GM19035 (cell line): ENCODE measurements at regions not wholly inside any gene's neighbourhood (a gene's known extent, or its start where the extent isn't known, plus 50 kb on each side); places are given as distances from the start of the nearest gene placed in this dataset.
"Not testable (repeated sequence)": the region's sequence is repeated elsewhere in the genome, so short reads cannot be mapped to it uniquely, and the experiment has no call there.

Experiments used
- ATAC-seq: cut with Tn5 transposase; IDR thresholded peaks from one replicate; pipeline ENCODE4 v1.9.1; 2021; ENCODE audit not compliant: unreplicated experiment

DNA sequence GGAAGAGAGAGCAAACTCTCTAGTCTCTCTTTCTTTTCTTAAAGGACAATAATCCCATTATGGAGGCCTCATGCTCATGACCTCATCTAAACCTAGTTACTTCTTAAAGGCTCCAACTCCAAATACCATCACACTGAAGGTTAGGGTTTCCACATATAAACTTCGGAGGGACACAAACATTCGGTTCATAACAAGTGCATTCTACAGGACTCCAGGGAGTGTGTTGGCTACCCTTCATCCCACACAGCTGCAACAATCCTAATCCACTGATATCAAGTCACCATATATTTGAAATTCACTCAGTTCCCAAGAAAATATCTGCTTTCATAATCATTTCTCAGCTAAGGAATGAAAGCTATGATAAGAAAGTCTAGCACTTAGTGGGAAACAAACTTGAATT lies 265.9 kb upstream of the PLEKHG7 start:
- ATAC-seq: no peak

DNA sequence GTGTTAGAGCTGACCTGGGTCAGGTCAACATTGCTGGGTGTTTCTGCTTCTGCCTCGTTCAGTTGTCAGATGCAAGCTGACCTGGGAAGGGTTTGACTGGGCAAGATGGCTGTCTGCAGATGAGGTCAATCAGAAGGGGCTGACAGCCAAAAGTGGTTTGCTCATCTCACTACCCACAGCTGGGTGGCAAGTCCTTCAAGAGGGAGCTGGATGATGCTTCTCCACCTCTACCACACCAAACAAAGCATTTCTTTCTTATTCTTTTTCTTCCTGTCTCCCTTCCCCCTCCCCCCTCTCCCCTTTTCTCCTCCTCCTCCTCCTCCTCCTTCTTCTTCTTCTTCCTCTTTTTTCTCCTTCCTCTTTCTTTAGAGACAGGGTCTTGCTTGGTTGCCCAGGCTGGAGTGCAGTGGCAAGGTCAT lies 268.2 kb upstream of the PLEKHG7 start:
- ATAC-seq: no peak

DNA sequence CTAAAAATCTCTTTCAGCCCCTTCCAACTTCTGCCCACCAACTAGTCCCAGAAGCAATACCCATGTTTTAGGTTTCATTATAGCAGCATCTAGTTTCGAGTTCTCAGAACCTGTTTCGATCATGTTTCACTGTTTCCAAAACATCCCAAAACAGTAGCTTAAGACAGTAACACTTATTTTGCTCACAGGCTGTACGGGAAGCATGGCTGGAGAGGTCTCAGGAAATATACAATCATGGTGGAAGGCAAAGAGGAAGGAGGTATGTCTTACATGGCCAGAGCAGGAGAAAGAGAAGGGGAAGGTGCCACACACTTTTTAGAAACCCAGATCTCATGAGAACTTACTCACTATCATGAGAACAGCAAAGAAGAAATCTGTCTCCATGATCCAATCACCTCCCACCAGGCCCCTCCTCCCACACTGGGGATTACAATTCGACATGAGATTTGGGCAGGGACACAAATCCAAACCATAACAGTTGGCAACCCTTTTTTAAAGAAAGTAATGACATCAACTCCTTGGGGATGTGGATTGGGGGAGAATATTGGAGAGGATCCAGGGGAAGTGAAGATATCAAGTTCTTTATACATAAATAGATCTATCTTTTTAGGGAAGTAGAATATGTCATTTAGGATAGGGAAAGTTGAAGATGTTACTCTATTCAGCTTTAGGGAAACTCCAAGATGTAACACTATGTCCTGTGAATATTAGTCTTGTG lies 269.9 kb upstream of the PLEKHG7 start:
- ATAC-seq: peak; percentile 70

DNA sequence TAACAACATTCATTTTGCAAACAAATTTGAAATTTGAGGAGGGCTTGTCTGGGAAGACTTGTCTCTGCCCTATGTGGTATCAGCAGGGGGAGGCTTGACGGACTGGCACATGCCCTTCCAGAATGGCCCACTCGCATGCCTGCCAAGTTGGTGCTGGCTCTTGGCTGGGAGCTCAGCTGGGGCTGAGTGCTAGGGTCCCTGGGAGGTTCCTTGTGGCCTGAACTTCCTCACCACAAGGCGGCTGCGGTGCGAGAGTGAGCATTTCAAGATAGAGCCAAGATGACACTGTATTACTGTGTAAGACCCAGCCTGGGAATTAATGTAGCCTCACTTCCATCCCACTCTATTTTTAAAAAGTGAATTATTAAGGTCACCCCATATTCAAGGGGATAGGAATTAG lies 271.6 kb upstream of the PLEKHG7 start:
- no peak for ATAC-seq

DNA sequence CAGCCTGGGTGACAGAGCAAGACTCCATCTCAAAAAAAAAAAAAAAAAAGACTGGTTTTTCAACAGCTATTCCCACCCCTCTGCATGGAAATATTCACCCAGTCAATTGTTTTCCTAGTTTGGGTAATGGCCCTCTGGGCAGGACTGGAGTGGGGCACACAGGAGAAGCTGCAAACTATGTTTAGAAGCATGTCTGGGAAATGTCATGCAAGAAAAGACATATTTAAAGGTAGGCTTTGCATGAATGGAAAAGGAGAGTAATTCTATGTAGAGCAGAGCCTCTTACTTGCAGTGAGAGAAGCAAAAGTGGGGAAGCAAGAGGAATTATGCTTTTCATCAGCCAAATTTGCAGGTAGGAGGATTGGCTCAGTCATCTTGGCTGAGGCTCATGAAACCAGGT lies 276.5 kb upstream of the PLEKHG7 start:
- no peak for ATAC-seq

DNA sequence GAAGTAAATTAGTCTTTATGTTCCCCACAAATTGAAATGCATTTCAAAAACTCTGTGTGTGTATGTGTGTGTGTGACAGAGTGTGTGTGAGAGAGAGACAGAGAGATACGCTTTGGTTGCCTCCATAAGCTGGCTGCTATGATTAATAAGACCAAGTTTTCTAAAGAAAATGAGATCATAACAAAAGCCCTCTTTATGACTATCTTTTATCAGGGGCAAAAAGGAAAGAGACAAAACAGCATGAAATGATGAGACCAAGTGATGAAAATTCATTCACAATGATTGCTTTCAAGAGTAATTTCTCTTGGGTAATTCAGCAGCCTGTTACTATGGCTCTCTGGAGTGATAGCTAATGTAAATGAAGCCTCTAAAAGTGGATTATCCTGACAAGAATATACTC lies 277.6 kb upstream of the PLEKHG7 start:
- no peak for ATAC-seq

DNA sequence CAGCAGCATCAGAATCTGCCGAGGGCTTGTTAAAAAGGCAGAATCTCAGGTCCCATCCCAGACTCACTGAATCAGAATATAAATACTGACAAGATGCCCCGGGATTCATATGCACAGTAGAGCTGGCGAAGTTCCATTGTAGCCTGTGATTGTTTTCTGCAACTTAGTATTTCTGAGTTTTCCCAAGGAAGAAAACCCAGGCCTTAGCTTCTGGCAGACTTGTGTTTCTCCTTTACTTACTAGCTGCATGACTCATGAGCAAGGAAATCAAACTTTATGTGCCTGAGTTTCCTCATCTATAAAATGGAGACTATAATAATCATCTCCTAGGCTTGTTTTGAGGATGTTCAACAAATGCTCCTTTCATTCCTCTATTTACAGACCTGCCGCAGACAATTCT lies 278.5 kb upstream of the PLEKHG7 start:
- no peak for ATAC-seq

DNA sequence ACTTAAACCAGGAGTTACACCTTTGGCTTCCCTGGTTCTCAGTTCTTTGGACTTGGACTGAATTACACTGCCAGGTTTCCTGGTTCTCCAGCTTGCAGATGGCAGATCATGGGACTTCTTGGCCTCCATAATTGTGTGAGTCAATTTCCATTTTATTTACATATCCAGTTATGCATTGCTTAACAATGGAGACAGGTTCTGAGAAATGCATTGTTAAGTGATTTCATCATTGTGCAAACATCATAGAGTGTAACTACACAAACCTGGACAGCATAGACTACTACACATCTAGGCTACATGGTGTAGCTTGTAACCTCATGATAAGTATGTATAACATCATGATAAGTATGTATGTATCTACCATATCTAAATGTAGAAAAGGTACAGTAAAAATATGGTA lies 276.1 kb upstream of the BTG1 start:
- no peak for ATAC-seq

DNA sequence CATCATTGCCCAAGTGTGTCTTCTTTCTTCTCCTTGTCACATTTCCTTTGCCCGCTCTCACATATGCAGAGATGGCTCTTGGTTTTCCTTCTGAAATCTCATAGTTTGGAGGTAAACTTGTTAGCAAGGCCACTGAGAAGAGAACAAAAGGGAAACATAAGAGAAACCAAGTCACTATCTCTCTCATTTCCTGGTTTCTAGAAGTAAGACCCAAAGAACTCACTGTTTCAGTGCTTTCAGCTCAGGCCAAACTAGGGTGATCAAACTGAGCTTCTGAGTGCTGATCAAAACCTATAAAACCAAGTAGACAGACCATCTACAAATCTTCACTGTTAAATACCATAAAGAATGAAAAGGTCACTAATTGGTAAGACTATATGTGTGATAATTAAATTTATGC lies 275.4 kb upstream of the BTG1 start:
- ATAC-seq: no peak

DNA sequence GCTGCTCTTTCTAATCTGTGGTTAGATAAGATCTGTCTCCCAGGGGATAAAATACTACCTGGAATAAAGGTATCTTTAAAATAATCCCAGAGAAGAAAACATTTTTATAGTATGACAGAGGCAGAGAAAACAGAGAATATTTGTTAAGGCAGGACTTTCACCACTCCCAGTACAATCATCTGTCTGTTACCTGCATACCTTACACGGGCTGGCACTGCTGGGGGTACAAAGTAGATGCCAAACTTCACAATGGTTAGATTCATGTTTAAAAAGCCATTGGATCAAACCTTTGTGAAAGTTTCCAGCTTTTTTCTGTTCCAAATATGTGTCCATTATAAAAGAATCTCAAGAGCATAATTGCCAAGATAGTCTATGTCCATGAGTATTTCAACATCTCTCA lies 273.6 kb upstream of the BTG1 start:
- no peak for ATAC-seq

DNA sequence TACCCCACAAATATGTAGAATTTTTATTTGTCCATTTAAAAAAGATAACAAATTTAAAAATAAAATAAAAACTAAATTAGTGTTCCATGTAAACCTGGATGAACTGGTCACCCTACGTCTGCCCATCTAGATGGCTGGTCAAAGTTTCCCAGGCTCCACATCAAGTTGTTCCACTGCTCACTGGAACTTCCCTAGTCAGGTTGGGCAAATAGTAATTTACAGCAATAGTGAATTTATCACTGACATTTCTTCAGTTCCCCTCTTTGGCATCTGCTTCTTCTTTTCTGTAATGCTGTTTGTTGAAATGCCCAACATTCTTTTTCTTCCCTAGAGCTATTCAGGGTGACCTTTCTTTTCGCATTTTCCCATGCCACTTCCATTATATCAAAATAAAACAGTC lies 272.7 kb upstream of the BTG1 start:
- no peak for ATAC-seq

DNA sequence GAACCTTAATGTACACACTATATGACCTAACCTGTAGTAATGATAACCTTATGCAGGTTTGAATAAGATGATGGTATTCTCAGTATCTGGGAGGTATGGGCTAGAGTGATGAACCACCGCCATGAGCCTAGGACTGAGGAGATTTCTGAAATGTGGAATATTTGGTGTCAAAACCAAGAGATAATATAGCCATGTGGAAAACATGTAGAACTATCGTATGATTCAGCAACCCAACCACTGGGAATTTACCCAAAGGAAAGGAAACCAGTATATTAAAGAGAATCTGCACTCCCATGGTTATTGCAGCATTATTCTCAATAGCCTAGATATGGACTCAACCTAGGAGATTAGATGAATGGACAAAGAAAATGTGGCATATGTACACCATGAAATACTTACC lies 271.7 kb upstream of the BTG1 start:
- ATAC-seq: no peak

DNA sequence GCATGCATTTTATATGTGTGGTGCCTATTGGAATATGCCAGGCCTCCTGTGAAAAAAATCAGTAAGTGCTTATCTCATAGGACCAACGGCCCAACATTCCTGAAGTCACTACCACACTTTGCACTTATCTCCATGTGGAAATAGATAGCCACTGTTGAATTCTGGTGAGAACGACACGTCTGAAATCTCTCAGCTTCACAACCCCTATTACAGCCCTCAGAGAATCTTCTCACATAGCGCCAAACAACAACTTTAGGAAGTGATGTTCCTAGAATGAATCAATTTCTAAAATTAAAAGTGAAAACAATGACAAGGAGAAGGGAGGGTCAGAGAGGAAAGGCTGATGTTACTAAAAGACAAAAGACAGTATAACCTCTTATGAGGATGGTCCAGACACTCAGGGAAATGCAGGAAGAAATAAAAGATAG lies 270.8 kb upstream of the BTG1 start:
- ATAC-seq: no peak

DNA sequence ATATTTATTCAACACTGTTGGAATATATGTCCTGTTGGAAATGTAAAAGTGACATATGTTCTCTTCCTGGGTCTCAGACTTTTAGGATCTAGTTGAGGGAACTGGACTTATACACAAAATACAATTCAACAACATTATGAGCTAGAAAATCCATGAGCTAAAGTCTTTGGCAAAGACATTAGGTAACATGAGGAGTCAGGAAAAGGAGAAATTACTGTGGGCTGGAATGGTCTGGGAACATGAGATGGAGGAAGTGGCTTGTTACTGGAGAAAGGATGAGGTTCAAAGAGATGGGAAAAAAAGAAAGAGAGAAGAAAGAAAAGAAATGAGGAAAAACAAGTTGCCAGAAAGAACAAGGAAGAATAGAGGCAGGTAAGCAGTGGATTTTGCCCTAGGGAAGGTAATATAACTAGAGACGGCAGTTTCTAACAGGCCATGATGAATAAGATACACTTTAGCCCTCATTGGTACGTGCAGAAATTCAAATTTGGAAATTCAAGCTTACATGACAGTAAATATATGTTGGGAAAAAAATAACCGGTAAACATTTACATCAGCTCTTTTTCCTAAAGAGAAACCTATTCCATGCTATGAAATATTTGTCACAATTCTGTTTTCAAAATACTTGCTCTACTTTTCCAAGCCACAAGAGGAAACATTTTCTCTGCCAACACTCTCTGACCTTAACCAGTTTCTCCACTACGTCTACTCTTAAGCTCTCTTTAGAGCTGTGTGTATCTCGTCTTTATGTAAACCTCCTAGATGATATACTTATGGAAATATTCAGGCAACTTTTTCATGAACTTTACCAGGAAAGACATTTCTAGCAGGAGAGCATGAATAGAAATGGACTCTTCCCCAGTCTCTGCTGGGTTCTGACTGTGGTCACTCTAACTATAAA lies 268.8 kb upstream of the BTG1 start:
- ATAC-seq: no peak

DNA sequence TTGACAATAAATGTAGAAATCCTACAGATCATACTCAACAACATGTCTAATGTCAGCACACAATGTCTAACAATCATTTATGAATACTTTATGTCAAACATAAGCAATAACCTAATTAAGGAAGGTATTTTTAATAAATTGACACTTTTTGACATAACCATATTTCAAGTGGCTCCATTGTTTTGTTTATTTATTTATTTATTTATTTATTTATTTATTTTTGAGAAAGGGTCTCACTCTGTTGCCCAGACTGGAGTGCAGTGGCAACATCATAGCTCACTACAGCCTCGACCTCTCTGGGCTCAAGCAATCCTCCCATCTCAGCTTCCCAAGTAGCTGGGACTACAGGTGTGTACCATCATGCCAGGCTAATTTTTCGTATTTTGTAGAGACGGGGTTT lies 267.6 kb upstream of the BTG1 start:
- no peak for ATAC-seq

DNA sequence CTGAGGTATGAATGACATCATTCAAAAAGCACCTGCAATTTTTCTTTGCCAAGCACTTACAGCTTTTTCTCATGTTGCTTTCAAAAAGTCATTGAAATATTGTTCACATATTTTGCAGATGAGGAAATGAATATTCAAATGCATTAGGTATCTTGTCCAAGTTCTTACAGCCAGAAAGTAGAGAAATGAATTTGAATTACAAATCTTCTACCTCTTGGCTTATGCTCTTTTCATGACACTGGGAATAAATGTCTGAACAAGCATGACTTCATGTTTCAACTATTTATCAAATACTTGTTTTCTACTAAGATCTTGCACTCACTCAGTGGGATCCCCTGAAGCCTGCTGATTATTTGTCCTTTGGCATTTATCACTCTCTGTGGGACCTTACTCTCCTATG lies 267.2 kb upstream of the BTG1 start:
- no peak for ATAC-seq

DNA sequence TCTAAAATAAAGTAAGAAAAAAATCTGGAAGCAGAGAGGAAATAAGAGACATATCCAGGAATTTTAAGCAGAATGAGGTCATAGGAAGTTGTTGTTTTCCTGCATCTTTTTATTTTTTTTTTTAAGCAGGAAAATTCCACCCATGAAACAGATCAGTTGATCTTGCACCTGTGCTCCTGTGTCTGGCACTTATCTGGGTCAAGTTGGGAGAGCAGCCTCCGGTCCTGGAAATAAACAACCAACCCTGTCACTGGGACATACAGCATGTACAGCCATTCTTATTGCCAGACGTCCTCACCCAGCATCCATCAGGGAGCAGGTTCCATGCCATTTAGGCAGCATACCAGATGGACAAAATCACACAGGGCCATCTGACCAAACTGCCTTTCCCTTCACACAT lies 266.0 kb upstream of the BTG1 start:
- ATAC-seq: no peak

DNA sequence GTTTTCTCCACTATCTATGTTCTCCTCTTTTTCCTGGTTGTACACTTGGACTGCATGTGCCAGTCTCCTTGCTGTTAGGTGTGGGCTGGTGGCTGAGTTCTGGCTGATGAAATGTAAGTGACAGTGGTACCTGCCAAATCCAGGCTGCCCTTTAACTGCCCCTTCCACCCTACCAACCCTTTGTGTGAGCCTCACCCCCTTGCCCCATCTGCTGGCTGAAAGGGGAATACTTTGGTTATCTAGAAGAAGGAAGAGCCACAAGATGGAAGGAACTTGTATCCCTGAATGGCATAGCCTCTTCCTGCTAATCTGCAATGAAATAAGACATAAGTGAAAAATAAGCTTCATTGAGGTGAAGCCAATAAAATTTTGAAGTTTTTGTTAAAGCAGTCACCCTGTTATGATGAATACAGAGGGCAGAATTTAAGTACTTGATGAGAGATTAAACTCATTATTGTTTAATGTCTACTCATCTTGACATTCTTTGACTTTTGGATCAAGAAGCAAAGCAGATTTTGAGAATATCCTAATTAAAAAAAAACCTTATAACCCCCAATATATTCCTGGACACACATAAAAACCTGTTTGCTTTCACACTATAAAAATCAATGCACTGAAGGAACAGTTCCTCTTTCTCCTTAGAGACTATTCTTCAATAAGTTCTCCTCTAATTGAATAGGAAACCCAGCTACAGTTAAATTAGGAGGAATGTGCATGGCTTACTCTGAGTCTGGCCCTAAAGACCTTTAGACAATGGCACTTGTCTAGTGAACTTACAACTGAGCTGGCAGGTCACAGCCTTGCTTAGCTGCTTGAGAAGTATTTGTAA lies 262.6 kb upstream of the BTG1 start:
- no peak for ATAC-seq

DNA sequence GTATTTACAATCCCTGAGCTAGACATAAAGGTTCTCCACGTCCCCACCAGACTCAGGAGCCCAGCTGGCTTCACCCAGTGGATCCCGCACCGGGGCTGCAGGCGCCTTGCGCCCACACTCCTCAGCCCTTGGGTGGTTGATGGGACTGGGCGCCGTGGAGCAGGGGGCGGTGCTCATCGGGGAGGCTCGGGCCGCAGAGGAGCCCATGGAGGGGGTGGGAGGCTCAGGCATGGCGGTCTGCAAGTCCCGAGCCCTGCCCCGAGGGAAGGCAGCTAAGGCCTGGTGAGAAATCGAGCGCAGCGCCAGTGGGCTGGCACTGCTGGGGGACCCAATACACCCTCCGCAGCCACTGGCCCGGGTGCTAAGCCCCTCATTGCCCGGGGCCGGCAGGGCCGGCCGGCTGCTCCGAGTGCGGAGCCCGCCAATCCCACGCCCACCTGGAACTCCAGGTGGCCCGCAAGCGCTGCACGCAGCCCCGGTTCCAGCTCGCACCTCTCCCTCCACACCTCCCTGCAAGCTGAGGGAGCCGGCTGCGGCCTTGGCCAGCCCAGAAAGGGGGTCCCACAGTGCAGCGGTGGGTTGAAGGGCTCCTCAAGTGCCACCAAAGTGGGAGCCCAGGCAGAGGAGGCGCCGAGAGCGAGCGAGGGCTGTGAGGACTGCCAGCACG lies 260.9 kb upstream of the BTG1 start:
- ATAC-seq: not testable (repeated sequence)

DNA sequence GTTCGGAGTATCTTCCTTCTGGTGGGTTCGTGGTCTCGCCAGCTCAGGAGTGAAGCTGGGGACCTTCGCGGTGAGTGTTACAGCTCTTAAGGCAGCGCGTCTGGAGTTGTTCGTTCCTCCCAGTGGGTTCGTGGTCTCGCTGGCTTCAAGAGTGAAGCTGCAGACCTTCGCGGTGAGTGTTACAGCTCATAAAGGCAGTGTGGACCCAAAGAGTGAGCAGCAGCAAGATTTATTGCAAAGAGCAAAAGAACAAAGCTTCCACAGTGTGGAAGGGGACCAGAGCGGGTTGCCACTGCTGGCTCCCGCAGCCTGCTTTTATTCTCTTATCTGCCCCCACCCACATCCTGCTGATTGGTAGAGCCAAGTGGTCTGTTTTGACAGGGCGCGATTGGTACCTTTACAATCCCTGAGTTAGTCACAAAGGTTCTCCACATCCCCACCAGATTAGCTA lies 260.2 kb upstream of the BTG1 start:
- ATAC-seq: not testable (repeated sequence)

DNA sequence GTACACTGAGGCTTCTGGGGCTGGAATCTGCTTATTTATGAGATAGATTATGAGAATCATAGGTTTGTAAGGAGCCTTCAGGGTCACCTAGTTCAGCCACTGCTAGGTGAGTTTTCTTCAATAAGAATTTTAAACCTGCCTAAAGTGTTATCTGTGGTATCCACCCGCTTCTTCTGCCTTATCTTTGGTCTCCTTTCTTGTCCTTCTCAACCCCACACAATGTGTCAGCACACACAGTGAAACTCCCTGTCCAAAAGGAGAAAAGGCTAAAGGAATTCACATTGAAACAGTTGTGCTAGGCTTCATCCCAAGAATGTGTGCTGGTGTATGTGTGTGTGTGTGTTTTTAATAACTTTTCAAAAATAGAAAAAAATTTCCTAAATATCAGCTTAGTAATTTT lies 259.3 kb upstream of the BTG1 start:
- ATAC-seq: no peak
